Fibroblast of lung (primary cell): ENCODE measurements at regions not wholly inside any gene's neighbourhood (a gene's known extent, or its start where the extent isn't known, plus 50 kb on each side); places are given as distances from the start of the nearest gene placed in this dataset.

Source experiments
- DNase-seq, 2 donors: peaks; one replicate each; pipeline versions ENCODE4 v3.0.0 to v3.0.0-alpha.2; 2010; ENCODE audit warnings: low read depth in 2 of 2
- H2AFZ ChIP-seq: 2 replicates; pipeline ENCODE4 v1.5.1; 2012; ENCODE audit warnings: low read length, control low read depth, inconsistent platforms
- H3K27ac ChIP-seq: 2 replicates; pipeline ENCODE4 v1.5.1; 2011; ENCODE audit warnings: low read length, control low read depth; ENCODE audit not compliant: insufficient read depth
- H3K27me3 ChIP-seq: 2 replicates; pipeline ENCODE4 v1.5.1; 2011; ENCODE audit warnings: mild to moderate bottlenecking, low read length; ENCODE audit not compliant: control insufficient read depth, insufficient read depth
- H3K36me3 ChIP-seq: 2 replicates; pipeline ENCODE4 v1.5.1; 2011; ENCODE audit warnings: low read length; ENCODE audit not compliant: control insufficient read depth, insufficient read depth
- H3K4me1 ChIP-seq: 2 replicates; pipeline ENCODE4 v1.5.1; 2011; ENCODE audit warnings: low read length; ENCODE audit not compliant: control insufficient read depth, insufficient read depth; ENCODE audit errors: extremely low read depth
- H3K4me2 ChIP-seq: 2 replicates; pipeline ENCODE4 v1.5.1; 2011; ENCODE audit warnings: low read length, control low read depth; ENCODE audit not compliant: insufficient read depth; ENCODE audit errors: extremely low read depth
- H3K4me3 ChIP-seq, 4 experiments: fragments of 200-600 bp in 1 of 4; sonication (generic) in 1 of 4; replicated peaks in 1 of 4; 2 replicates each; pipeline ENCODE4 v1.5.1; 2011 to 2016; ENCODE audit warnings: low read length in 4 of 4, low read depth in 3 of 4, mild to moderate bottlenecking in 3 of 4, control low read depth in 2 of 4, inconsistent platforms in 1 of 4, mixed read lengths in 1 of 4; ENCODE audit not compliant: insufficient read depth in 1 of 4; ENCODE audit errors: control extremely low read depth in 1 of 4
- H3K79me2 ChIP-seq: 2 replicates; pipeline ENCODE4 v1.5.1; 2012; ENCODE audit warnings: mild to moderate bottlenecking, low read length, inconsistent platforms; ENCODE audit not compliant: control insufficient read depth, insufficient read depth
- H3K9ac ChIP-seq: 2 replicates; pipeline ENCODE4 v1.5.1; 2011; ENCODE audit warnings: mild to moderate bottlenecking, low read length, control low read depth; ENCODE audit not compliant: insufficient read depth
- H3K9me3 ChIP-seq: 2 replicates; pipeline ENCODE4 v1.5.1; 2012; ENCODE audit warnings: low read depth, low read length; ENCODE audit not compliant: control insufficient read depth, insufficient read depth
- H4K20me1 ChIP-seq: 2 replicates; pipeline ENCODE4 v1.5.1; 2011; ENCODE audit warnings: low read length; ENCODE audit not compliant: control insufficient read depth, insufficient read depth; ENCODE audit errors: extremely low read depth
- EZH2 ChIP-seq: IDR thresholded peaks from 2 replicates; pipeline ENCODE4 v1.5.1; 2012; ENCODE audit warnings: low read length, control low read depth, mild to moderate bottlenecking; ENCODE audit errors: missing control alignments
- TF ChIP-seq, protein P1 (sequence below), 2 donors: IDR thresholded peaks in 1 of 2; conservative IDR thresholded peaks in 1 of 2; 1 replicate in 1 of 2; 2 replicates in 1 of 2; pipeline ENCODE4 v1.5.1; 2011 to 2012; ENCODE audit warnings: low read length in 2 of 2, control low read depth in 1 of 2, inconsistent platforms in 1 of 2, low read depth in 1 of 2, mild to moderate bottlenecking in 1 of 2

GRCh38 chr9:105141146-105141975 is 103.1 kb upstream of the SLC44A1 start:
- Histone ChIP-seq H2AFZ (no peak overlapping the region), H4K20me1 (no peaks in the 10 kb centered on the region), H3K79me2 (no peaks in the 10 kb centered on the region), H3K4me3 (no peak overlapping the region), H3K9me3 (no peaks in the 10 kb centered on the region), H3K36me3 (no peaks in the 10 kb centered on the region), H3K4me2 (no peak overlapping the region), H3K27me3 (no peaks in the 10 kb centered on the region), H3K27ac (no peak overlapping the region), H3K4me1 (peaks cover 4% of the 10 kb centered on the region), H3K9ac (no peak overlapping the region)
- peak in 1 of 2 donors; percentile 25 for DNase-seq
- TF ChIP-seq EZH2, result no peak
- TF ChIP-seq, protein P1, sequence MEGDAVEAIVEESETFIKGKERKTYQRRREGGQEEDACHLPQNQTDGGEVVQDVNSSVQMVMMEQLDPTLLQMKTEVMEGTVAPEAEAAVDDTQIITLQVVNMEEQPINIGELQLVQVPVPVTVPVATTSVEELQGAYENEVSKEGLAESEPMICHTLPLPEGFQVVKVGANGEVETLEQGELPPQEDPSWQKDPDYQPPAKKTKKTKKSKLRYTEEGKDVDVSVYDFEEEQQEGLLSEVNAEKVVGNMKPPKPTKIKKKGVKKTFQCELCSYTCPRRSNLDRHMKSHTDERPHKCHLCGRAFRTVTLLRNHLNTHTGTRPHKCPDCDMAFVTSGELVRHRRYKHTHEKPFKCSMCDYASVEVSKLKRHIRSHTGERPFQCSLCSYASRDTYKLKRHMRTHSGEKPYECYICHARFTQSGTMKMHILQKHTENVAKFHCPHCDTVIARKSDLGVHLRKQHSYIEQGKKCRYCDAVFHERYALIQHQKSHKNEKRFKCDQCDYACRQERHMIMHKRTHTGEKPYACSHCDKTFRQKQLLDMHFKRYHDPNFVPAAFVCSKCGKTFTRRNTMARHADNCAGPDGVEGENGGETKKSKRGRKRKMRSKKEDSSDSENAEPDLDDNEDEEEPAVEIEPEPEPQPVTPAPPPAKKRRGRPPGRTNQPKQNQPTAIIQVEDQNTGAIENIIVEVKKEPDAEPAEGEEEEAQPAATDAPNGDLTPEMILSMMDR (conservative IDR thresholded peaks at IDR 0.05 in 1 of 2, IDR thresholded peaks at IDR 0.05 in 1 of 2; ENCODE audit: low read depth in 1 of 2, low read length in 2 of 2), result no peak

DNA sequence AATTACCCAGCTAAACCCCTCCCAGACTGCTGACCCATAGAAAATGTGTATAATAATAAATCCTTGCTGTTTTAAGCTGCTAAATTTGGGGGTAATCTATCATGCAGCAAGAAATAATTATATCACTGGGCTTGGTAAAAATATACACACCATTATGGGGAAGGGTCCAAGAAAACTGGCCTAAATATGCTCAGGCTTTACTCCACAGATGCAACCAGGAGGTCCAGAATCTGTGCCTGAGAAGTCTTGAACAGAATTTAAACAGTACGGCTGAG is 102.5 kb upstream of the SLC44A1 start:
- Histone ChIP-seq H3K4me2 (no peak overlapping the region), H3K4me3 (no peak overlapping the region), H3K9me3 (no peaks in the 10 kb centered on the region), H3K27me3 (no peaks in the 10 kb centered on the region), H4K20me1 (no peaks in the 10 kb centered on the region), H3K4me1 (peaks cover 4% of the 10 kb centered on the region), H2AFZ (no peak overlapping the region), H3K9ac (no peak overlapping the region), H3K36me3 (no peaks in the 10 kb centered on the region), H3K79me2 (no peaks in the 10 kb centered on the region), H3K27ac (no peak overlapping the region)
- TF ChIP-seq, protein P1 (conservative IDR thresholded peaks at IDR 0.05 in 1 of 2, IDR thresholded peaks at IDR 0.05 in 1 of 2; ENCODE audit: low read depth in 1 of 2, low read length in 2 of 2), result no peak
- TF ChIP-seq EZH2, result no peak
- no peak for DNase-seq

DNA sequence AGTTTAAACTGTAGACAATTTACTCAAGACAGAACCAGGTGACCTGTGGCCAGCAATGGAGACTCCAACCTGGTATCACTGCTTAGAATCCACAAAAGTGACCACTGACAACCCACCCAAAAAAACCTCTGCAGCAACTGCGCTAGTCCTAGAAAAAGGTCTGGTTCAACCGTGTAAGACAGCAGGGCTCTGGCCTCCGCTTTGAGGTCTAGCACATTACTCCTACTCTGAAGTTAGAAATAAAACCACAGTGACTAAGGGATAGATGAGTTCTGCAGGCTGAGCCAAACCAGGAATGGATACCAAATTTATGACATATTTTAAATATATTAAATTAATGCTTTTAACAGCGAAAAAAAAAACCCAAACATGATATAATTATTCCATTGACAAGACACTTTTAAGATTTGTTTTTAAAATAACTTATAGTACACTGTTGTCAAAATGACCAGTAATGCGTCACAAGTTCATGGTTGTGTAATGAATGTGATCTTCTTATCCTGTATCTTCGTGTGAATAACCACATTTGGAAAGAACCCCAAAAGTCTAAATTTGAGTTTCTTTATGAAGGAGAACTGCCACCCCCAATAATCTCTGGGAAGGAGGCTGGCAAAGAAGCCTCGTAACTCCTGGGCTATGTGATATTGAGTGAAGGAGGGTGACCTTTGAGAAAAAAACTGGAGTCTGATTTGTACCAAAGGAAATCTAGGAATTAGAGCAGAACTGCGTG is 101.9 kb upstream of the SLC44A1 start:
- Histone ChIP-seq H3K27ac (no peak overlapping the region), H3K79me2 (no peaks in the 10 kb centered on the region), H3K4me1 (peaks cover 4% of the 10 kb centered on the region), H3K9ac (no peak overlapping the region), H4K20me1 (no peaks in the 10 kb centered on the region), H2AFZ (no peak overlapping the region), H3K9me3 (no peaks in the 10 kb centered on the region), H3K36me3 (no peaks in the 10 kb centered on the region), H3K4me3 (no peak overlapping the region), H3K27me3 (no peaks in the 10 kb centered on the region), H3K4me2 (no peak overlapping the region)
- peak in 1 of 2 donors; percentile 90 for DNase-seq
- TF ChIP-seq, protein P1 (conservative IDR thresholded peaks at IDR 0.05 in 1 of 2, IDR thresholded peaks at IDR 0.05 in 1 of 2; ENCODE audit: low read depth in 1 of 2, low read length in 2 of 2), result no peak
